ENCODE measurements at regions not wholly inside any gene's neighbourhood (a gene's known extent, or its start where the extent isn't known, plus 50 kb on each side); places are given as distances from the start of the nearest gene placed in this dataset.
"Not testable (repeated sequence)": the region's sequence is repeated elsewhere in the genome, so short reads cannot be mapped to it uniquely, and the experiment has no call there.

DNA sequence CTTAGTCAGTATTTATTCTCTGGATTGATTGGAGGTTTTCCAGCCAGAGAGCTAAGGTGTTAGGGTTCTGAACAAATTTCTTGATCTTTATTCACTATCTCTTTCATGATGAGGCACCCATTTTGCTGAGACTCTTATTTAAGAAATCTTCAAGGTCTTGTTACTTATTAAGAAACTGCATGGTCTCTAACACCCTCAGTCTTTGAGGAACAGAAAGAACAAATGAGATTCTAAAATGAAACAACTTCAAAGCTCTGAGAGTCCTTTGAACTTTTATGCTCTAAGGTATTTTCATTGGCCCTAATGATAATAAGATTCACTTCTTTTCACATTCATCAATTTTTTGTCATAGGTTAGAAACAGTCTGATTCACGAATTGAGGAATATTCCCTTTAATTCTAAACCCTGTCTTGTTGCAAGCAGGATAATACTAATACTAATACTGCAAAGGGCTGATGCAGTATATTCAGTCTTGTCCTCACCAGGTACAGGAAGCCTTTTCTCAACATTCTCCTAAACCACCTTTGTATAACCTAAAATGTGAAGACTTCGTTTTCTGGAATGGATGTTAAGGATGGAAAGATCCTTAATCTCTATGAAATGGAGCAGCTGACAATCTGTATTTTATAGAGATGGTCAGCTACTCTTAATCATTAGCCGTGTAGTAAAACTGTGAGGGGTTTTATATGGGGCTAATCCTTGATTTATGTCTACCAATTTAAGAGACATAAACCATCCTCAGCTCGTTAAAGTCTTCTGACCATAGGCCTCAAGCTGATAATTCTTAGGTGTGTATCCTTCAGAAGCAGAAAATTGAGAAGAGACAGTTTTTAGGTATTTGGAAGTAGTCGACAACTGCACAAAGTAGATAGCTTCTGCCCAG lies 198.3 kb downstream of the OTOL1 start:
- no peak for DNase-seq

DNA sequence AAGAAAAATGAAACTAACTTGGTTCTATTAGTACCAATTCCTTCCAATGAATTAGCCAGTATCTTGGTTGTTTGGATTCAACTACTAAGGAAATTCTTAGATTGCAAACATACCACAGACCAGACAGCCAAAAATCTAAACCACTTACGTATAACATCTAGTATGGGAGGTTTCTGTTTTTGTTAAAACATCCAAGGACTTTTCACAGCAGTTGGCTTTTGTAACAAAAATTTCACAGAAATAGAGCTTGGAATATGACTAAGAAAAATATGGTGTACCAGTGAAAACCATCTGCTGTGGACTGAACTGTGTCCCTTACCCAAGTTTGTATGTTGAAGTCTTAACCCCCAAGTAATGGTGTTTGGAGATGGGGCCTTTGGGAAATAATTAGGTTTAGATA lies 199.2 kb downstream of the OTOL1 start:
- DNase-seq, result no peak

DNA sequence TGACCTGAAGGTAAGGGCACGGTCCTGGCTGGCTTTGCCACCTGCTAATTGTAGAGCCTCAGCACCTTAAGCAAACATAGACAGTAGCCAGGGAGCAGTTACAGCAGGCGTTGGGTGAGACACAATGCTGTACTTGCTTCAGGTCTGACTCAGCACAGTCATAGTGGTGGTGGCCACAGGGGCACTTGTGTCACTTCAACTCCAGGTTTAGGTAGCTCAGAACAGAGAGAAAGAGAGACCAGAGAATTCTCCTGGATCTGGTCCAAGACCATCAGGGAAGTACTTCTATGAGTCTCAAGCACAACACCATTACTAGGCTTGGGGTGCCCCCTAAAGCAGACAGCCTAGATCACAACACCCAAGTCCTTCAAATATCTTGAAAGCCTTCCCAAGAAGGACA lies 204.4 kb downstream of the OTOL1 start:
- DNase-seq, result no peak

DNA sequence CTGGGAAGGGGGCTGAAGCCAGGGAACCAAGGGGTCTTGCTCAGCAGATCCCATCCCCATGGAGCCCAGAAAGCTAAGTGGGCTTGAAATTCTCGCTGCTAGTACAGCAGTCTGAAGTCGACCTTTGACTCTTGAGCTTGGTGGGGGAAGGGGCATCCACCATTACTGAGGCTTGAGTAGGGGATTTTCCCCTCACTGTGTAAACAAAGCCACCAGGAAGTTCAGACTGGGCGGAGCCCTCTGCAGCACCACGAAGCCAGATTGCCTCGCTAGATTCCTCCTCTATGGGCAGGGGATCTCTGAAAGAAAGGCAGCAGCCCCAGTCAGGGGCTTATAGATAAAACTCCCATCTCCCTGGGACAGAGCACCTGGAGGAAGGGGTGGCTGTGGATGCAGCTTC lies 210.6 kb downstream of the OTOL1 start:
- not testable (repeated sequence) for DNase-seq

DNA sequence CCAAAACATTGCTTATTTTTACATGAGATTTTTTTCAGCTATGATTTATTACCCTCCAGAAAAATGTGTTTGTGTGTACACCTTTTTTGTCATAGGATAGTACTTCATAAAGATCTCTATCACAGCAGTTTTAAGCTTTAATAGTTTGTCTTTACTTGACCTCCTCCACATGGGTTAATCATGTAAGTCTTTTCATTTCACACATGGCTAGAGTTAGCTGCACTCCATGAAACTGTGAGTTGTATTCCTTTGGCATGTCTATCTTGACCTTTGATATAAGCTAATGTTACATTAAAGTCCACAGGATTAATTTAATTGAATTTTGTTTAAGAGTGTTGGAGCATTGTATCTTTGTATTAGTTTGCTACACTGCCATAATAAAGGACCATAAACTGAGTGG lies 217.1 kb downstream of the OTOL1 start:
- DNase-seq, result no peak

DNA sequence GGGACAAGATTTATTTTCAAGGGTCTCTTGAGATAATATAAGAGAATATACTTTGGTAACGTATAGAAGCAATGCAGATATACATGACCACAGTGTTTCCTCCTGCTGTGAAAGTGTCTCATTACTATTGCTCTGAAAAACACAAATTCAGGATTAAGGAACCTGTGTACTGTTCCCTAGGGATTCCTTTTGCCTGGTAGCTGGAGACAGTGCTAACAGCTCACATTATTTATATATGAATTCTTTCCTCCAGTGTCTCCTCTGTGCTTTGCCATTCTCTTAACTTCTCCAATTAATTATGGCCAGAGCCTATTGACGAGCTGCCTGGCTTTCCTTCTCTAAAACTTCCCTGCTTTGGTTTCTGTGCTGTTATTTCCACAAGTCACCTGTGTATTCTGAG lies 235.4 kb downstream of the OTOL1 start:
- DNase-seq, result no peak

DNA sequence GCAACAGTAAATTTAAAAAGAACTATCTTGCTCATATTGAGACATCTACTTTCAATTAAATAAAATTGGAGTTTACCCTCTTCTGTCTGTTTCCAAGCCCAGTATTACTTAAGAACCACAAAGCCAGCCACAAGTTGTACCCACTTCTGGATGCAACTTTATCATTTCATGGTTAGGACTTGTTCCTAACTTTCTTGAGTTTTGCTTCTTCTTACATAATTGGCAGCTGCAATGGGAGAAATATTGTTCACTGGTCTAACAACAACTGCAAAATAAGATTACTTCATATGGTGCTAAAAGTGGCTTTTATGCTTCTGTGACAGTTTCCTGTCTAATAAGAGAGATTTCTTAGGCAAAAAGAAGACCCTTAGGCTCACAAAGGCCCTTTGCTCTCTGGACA lies 240.6 kb downstream of the OTOL1 start:
- no peak for DNase-seq

DNA sequence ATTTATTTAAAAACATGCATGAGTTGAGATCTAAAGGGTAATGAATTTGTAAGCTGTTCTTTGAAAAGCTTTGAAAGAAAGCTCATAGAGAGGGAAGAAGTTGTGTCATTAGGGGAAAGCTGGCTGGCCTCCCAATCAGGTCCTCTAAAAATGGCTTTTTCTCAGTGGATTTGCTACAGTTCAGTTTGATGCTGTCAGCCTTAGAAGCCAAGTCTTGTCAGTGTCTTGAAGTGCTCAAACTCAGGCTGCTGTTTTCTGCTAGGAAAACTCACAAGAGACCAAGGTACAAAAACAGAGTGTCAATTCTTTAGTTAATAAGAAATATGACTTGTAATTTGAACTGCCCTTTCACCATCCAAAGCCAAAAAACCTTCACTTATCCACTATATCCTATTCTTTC lies 243.8 kb downstream of the OTOL1 start:
- DNase-seq, result no peak

DNA sequence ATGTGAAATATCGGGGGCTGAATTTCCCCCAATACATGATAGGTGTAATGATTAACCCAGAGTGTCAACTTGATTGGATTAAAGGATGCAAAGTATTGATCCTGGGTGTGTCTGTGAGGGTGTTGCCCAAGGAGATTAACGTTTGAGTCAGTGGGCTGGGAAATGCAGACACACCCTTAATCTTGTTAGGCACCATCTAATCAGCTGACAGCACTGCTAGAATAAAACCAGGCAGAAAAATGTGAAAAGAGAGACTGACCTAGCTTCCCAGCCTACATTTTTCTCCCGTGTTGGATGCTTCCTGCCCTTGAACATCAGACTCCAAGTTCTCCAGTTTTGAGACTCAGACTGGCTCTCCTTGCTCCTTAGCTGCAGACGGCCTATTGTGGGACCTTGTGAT lies 247.8 kb downstream of the OTOL1 start:
- DNase-seq, result no peak

DNA sequence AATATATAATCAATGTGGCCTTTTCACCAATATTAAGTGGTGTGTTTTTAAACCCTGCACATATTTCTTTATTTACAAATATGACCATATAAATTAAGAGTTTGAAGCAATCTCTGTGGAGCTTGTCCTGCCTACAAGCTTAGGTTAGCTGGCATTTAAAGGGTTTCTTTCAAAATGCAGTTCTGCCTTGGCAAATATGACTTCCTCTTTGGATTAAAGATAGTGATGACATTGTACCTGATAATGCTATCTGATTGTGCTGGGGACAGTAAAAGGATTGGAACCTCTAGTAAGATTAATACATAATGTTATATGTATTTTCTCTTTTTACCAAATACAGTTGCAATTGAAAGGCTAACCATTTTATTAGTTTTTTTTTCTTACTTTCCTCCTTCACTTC lies 249.1 kb downstream of the OTOL1 start:
- DNase-seq, result no peak

DNA sequence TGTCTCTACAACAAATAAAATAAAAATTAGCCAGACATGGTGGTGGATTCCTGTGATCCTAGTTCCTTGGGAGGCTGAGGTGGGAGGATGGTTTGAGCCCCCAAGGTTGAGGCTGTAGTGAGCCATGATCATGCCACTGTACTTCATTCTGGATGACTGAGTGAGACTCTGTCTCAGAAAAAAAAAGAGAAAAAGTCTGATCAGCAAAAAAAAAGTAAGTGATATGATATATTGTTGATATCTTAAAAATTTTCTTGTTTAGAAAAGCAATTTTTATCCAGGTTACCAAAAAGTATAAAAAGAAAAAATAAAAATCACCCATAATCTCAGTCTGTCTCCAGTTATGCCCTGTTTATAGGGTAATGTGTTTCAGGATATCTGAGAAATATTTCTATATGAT lies 251.4 kb downstream of the OTOL1 start:
- DNase-seq, result no peak

DNA sequence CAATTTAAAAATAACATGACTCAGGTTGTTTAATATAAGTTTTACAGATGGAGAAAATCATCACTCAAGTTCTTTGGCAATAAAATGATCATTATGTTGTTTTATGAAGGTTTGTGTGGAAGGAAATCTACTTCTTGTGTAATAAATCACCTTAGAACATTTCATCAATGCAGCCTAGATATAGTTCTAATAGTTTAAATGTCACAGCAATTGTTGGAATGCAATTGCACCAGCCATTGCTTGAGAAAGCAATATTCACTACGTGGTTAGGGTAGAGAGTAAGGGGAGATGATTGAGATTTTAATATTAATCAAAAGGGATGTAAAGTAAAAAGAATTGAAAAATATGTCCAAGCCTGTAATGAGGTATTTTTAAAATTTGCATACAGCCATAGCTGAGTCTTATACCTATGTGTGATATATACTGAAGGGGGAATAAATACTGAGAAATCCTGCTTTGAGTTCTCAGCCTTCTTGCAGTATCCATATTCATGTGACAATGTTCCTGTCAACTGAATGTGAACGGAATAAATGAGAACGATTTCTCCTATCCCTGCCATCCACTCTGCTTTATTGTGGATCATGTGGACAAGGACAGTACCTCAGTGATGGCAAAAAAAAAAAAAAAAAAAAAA lies 257.9 kb downstream of the OTOL1 start:
- DNase-seq, result no peak

DNA sequence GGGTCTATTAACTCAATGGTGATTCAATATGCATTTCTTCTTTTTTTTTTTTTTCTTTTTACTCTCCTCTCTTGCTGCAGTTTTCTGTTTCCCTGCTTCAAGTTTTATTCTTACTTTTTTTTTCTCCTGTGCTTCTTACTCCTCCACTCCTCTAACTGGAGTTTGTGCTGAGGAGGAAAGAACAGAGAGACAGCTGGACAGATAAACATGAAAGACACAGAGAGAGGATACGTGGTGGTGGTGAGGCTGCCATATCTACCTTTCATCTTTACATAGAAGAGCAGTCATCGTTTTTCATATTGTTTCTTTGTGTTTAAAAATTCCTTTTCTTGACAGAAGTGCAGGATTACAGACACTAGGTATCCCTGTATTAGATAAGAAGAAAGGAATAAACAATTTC lies 262.8 kb downstream of the OTOL1 start:
- no peak for DNase-seq

DNA sequence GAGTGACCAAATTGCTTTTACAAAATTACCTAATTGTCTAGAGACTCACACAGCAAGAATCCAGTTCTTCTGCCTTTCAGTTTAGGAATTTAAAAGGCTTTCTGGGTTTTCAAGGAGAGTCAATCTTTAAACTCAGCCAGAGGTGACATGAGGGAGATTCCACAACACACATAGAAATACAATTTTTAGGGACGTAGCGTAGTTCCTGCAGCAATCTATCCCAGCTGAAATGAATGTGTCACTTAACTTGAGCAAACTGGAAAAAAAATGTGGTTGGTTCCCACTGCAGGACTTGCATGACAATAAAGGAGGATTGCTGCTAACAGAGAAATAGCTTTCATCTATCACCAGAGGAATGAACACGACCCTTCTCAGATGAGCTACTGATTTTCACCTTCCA lies 269.7 kb downstream of the OTOL1 start:
- no peak for DNase-seq

DNA sequence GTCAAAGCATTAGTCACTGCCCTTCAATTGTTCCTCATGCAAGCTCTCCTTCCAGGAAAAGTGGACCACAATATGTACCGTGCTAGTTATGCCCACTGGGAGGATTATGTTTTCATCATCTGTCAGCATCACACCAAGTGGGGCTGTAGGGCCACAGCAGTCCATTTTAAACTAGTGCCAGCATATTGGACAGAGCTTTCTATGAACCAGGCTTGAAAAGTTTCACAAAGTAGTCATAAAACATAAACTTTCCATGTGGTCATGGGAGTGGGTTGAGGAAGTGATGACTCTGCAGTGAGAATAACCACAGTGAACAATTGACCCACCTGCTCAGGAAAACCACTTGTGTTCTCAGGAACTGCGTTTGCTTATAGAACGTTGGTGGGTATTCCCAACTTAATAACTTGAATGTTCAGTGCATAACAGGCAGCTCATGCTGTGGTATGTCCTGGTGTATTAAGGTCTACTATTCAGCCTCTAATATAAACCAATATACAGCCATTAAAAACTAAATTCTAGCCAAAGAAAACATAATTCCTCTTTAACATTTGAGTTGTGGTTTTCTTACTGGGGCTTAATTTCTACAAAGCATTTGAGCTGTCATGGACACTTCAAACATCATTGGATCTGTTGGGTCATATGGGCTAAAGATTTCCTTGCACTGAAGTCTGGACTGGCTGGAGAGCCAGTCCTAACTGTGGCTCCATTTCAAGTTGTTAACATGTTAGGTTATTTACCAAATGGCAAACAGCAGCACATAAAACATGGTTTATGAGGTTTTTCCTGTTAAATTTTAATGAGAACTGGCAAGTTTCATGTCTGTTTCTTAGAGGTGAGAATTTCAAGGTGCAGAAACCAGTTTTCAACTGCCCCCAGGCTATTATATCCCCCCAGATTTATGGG lies 274.1 kb downstream of the OTOL1 start:
- peak; percentile 19 for DNase-seq

DNA sequence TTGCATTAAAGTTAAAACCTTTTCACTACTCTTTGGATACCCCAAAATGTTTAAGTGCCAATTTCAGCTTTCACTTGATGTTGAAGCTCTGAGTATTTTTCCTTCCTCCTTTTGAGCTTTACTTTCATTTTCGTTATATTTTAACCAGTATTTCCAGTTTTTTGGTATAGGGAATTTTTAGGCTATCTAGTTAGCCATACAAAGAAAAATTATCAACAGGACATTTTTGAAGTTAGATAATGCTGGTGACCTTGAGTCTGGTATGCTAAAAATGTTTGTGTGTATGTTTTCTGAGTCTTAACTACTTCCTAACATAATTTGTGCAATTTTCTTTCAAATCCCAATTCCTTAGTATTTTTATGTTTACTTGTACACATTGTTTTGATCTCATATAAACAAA lies 284.8 kb downstream of the OTOL1 start:
- DNase-seq, result no peak

DNA sequence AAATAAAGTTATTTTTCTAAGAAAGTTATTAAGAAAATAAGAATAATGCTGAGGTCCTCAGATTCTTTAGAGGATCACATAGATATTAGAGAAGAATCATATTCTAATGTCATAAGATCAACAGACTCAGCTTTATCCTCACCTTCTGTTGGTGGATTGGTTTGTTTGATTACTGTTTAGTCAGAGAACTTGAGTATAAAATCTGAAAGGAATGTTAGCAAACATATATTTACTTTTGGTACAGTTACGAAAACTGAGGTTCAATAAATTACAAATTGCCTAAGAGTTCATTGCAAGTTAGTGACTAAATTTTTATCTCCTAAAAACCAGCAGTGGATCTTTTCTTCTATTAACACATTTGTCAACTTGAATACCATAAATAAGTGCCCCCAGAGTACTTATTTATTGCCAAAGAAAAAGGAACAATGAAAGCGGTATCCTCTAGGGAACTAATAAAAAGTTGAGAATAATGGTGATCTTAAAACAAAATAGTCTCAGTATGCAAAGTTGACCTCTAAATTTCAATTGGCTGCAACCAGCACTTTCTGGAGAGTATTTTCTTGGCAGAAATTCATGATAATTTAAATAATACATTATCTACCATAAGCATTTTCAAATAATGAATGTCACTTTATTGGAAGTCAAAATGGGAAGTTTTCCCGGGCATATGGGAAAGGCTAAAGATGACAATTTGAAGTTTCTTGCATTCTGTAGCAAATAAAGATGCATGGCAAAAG lies 296.8 kb downstream of the OTOL1 start:
- no peak for DNase-seq

DNA sequence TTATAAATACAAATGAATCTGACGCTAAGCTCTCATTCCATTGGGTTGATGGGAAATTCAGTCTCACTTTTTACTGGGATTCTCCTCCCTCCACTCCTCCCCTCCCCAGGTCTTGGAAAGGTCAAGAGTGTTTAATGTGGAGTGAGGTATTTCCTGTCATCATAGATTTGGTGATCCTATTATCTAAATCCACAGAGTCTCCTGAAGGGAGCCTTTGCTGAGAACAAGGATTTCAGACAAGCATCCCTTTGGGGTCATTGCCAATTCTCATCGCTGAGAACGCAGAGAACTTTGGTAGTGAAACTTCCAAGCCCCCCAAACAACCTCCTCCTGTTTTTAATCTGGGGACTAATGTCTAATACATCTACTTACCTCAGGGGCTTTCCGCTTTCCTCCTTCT lies 297.9 kb downstream of the OTOL1 start:
- DNase-seq, result no peak

DNA sequence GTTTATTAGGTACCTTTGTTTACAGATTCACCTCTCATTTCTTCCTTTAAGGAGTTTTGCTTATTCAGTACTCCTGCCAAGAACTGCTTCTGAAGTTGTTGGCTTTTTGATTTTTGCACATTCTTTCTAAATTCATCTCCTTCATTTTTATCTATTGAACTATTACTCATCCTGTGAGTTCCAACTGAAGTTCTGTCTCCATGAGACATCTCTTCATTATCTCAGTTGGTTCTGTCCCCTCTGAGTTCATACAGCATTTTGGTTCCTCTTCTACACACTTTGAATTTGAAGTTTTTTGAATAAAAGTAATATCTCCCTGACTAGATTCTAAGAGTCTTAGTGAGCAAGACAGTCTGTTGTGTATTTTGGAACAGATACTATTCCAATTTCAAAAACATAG lies 299.7 kb downstream of the OTOL1 start:
- no peak for DNase-seq

DNA sequence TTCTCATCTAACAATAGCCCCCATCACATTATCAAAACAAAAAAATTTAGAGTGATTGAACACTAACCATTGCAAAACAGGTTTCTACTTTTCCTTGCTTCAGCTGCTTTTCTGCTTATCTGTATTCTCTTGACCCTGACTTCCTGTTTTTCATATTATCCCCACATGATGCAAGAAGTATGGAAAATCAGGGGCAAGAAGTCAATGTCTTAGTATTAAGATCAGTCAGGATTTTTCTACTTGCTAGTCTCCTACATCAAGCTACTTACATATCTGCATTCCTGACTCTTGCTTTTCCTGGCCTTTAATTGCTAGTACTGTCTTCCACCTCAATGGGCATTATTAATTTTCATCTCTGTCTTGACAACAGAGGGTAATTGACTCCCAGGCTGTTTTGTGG lies 300.2 kb downstream of the OTOL1 start:
- no peak for DNase-seq

DNA sequence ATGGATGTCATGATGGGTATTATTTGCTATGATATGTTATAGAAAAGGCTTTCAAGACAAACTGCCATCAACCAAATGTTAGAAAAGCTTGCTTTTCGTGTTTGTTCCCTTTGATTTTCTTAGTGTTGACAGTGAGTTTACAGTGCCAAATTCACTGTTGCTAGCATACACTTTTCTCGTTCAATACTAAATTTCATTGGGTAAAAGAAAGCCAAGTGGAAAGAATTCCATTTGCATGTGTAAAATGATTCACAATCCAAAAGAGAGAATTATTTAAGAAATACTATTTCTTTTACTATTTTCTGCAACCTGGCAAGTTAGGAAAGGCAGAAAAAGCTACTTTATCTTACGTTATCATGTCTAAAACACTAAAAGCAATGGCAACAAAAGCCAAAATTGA lies 301.4 kb downstream of the OTOL1 start:
- DNase-seq, result no peak

DNA sequence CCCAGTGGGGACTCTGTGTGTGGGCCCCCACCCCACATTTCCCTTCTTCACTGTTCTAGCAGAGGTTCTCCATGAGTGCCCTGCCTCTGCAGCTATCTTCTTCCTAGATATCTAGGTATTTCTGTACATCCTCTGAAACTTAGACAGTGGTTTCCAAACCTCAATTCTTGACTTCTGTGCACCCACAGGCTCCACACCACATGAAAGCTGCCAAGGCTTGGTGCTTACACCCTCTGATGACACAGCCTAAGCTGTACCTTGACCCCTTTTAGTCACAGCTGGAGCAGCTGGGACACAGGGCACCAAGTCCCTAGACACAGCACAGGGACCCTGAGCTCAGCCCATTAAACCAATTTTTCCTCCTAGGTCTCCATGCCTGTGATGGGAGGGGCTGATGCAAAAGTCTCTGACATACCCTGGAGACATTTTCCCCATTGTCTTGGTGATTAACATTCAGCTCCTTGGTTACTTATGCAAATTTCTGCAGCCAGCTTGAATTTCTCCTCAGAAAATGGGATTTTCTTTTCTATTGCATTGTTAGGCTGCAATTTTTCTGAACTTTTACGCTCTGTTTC lies 304.5 kb downstream of the OTOL1 start:
- no peak for DNase-seq

DNA sequence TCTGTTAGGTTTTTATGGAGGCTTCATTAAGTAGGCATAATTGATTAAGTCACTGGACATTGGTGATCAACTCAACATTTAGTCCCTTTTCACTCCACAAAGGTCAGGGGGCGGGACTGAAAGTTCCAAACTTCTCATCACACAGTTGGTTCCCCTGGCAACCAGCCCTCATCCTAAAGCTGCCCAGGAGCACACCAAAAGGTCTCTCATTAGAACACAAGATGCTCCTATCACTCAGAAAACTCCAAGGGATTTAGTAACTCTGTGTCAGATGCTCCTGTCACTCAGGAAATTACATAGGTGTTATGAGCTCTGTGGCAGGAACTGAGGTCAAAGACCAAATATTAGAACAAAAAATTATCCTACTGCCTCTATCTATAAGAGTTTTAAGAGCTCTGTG lies 321.5 kb downstream of the OTOL1 start:
- no peak for DNase-seq

All from activated CD4-positive, alpha-beta T cell treated with anti-CD3 and anti-CD28 coated beads, Interleukin-2, Interleukin-6, amounts not matched to agents 100 ng/mL and 50 ng/mL, durations not matched to agents 16 hours and 8 hours (primary cell).